ENCODE measurements at regions not wholly inside any gene's neighbourhood (a gene's known extent, or its start where the extent isn't known, plus 50 kb on each side); places are given as distances from the start of the nearest gene placed in this dataset.

- TF ChIP-seq, protein P1, sequence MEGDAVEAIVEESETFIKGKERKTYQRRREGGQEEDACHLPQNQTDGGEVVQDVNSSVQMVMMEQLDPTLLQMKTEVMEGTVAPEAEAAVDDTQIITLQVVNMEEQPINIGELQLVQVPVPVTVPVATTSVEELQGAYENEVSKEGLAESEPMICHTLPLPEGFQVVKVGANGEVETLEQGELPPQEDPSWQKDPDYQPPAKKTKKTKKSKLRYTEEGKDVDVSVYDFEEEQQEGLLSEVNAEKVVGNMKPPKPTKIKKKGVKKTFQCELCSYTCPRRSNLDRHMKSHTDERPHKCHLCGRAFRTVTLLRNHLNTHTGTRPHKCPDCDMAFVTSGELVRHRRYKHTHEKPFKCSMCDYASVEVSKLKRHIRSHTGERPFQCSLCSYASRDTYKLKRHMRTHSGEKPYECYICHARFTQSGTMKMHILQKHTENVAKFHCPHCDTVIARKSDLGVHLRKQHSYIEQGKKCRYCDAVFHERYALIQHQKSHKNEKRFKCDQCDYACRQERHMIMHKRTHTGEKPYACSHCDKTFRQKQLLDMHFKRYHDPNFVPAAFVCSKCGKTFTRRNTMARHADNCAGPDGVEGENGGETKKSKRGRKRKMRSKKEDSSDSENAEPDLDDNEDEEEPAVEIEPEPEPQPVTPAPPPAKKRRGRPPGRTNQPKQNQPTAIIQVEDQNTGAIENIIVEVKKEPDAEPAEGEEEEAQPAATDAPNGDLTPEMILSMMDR (IDR thresholded peaks at IDR 0.05): no peak
- TF ChIP-seq POLR2A (IDR thresholded peaks at IDR 0.05): no peak
Observed at GRCh38 chr2:19758658-19759057, 143.1 kb downstream of the TTC32 start.
